ENCODE measurements at regions not wholly inside any gene's neighbourhood (a gene's known extent, or its start where the extent isn't known, plus 50 kb on each side); places are given as distances from the start of the nearest gene placed in this dataset.
A peak's percentile ranks its signal among the peaks of the same experiment; 100 is the strongest.

- no peak for TF ChIP-seq CTCF (IDR thresholded peaks at IDR 0.05; ENCODE audit: unreplicated experiment)
- Mint-ChIP-seq H3K4me3 (no peak overlapping the region), H3K4me1 (peaks cover 13% of the 10 kb centered on the region), H3K36me3 (no peaks in the 10 kb centered on the region), H3K27me3 (ENCODE audit: low read depth) (no peaks in the 10 kb centered on the region), H3K27ac (no peak overlapping the region), H3K9me3 (no peaks in the 10 kb centered on the region)
- no peak for DNase-seq (ENCODE audit: low spot score in 2 of 2, unreplicated experiment in 2 of 2)
Measured at GRCh38 chr5:20114526-20114925, 126.5 kb upstream of the CDH18 start.

- Mint-ChIP-seq H3K9me3 (no peaks in the 10 kb centered on the region), H3K27ac (no peak overlapping the region), H3K4me1 (peaks cover 17% of the 10 kb centered on the region), H3K27me3 (ENCODE audit: low read depth) (no peaks in the 10 kb centered on the region), H3K4me3 (no peak overlapping the region), H3K36me3 (no peaks in the 10 kb centered on the region)
- DNase-seq (ENCODE audit: low spot score in 2 of 2, unreplicated experiment in 2 of 2), result no peak
- no peak for TF ChIP-seq CTCF (IDR thresholded peaks at IDR 0.05; ENCODE audit: unreplicated experiment)
Measured at GRCh38 chr5:20113931-20114330, 125.9 kb upstream of the CDH18 start.

GRCh38 chr5:20113031-20113715 lies 125.2 kb upstream of the CDH18 start:
- Mint-ChIP-seq H3K4me3 (no peak overlapping the region), H3K36me3 (no peaks in the 10 kb centered on the region), H3K9me3 (no peaks in the 10 kb centered on the region), H3K27ac (no peak overlapping the region), H3K27me3 (ENCODE audit: low read depth) (no peaks in the 10 kb centered on the region), H3K4me1 (peaks cover 21% of the 10 kb centered on the region)
- TF ChIP-seq CTCF (IDR thresholded peaks at IDR 0.05; ENCODE audit: unreplicated experiment), result no peak
- DNase-seq (ENCODE audit: low spot score in 2 of 2, unreplicated experiment in 2 of 2), result no peak

GRCh38 chr5:20109326-20109725 lies 121.3 kb upstream of the CDH18 start:
- Mint-ChIP-seq H3K27me3 (ENCODE audit: low read depth) (no peaks in the 10 kb centered on the region), H3K4me3 (no peak overlapping the region), H3K4me1 (peaks cover 26% of the 10 kb centered on the region), H3K27ac (peak overlapping the region; percentile 88), H3K9me3 (peaks cover 6% of the 10 kb centered on the region), H3K36me3 (no peaks in the 10 kb centered on the region)
- no peak for DNase-seq (ENCODE audit: low spot score in 2 of 2, unreplicated experiment in 2 of 2)
- TF ChIP-seq CTCF (IDR thresholded peaks at IDR 0.05; ENCODE audit: unreplicated experiment), result no peak

- H3K4me3 Mint-ChIP-seq, result no peak overlapping the region
- no peaks in the 10 kb centered on the region for H3K36me3 Mint-ChIP-seq
- TF ChIP-seq CTCF (IDR thresholded peaks at IDR 0.05; ENCODE audit: unreplicated experiment), result no peak
- DNase-seq (ENCODE audit: low spot score in 2 of 2, unreplicated experiment in 2 of 2), result no peak
- peaks cover 28% of the 10 kb centered on the region for H3K4me1 Mint-ChIP-seq
- H3K27ac Mint-ChIP-seq, result no peak overlapping the region
- H3K27me3 Mint-ChIP-seq (ENCODE audit: low read depth), result no peaks in the 10 kb centered on the region
- peaks cover 6% of the 10 kb centered on the region for H3K9me3 Mint-ChIP-seq
Measured at GRCh38 chr5:20105915-20106314, 117.9 kb upstream of the CDH18 start.

GRCh38 chr5:20102293-20102692 lies 114.3 kb upstream of the CDH18 start:
- peaks cover 6% of the 10 kb centered on the region for H3K9me3 Mint-ChIP-seq
- no peak overlapping the region for H3K27ac Mint-ChIP-seq
- no peaks in the 10 kb centered on the region for H3K27me3 Mint-ChIP-seq (ENCODE audit: low read depth)

More at GRCh38 chr5:20102293-20102692, 114.3 kb upstream of the CDH18 start:
- H3K36me3 Mint-ChIP-seq, result no peaks in the 10 kb centered on the region
- H3K4me3 Mint-ChIP-seq, result no peak overlapping the region
- peaks cover 12% of the 10 kb centered on the region for H3K4me1 Mint-ChIP-seq
- no peak for DNase-seq (ENCODE audit: low spot score in 2 of 2, unreplicated experiment in 2 of 2)
- TF ChIP-seq CTCF (IDR thresholded peaks at IDR 0.05; ENCODE audit: unreplicated experiment), result no peak

Measured in mesothelial cell of epicardium (in vitro differentiated cells).